ENCODE measurements at regions not wholly inside any gene's neighbourhood (a gene's known extent, or its start where the extent isn't known, plus 50 kb on each side); places are given as distances from the start of the nearest gene placed in this dataset.

- H3K9me3 ChIP-seq (ENCODE audit: control insufficient read depth, low read length, poor library complexity, severe bottlenecking), result peaks cover 3% of the 10 kb centered on the region
- Mint-ChIP-seq H3K27ac (no peak overlapping the region), H3K36me3 (ENCODE audit: low read depth) (no peaks in the 10 kb centered on the region), H3K27me3 (no peaks in the 10 kb centered on the region), H3K4me3 (no peak overlapping the region), H3K4me1 (no peaks in the 10 kb centered on the region)
- ATAC-seq (no peak), DNase-seq (no peak)
Observed at GRCh38 chr6:165186441-165187205, 122.8 kb downstream of the C6orf118 start.

GRCh38 chr6:165186041-165186440, 123.4 kb downstream of the C6orf118 start:
- H3K9me3 ChIP-seq (ENCODE audit: control insufficient read depth, low read length, poor library complexity, severe bottlenecking), result peaks cover 3% of the 10 kb centered on the region
- ATAC-seq (no peak), DNase-seq (no peak)
- Mint-ChIP-seq H3K27ac (no peak overlapping the region), H3K4me3 (no peak overlapping the region), H3K4me1 (no peaks in the 10 kb centered on the region), H3K27me3 (no peaks in the 10 kb centered on the region), H3K36me3 (ENCODE audit: low read depth) (no peaks in the 10 kb centered on the region)

GRCh38 chr6:165184192-165184979, 125.0 kb downstream of the C6orf118 start:
- Mint-ChIP-seq H3K36me3 (ENCODE audit: low read depth) (no peaks in the 10 kb centered on the region), H3K4me3 (no peak overlapping the region), H3K27me3 (no peaks in the 10 kb centered on the region), H3K4me1 (no peaks in the 10 kb centered on the region), H3K27ac (no peak overlapping the region)
- DNase-seq, result no peak
- H3K9me3 ChIP-seq (ENCODE audit: control insufficient read depth, low read length, poor library complexity, severe bottlenecking), result peaks cover 3% of the 10 kb centered on the region
- ATAC-seq, result no peak

GRCh38 chr6:165183496-165184140, 125.8 kb downstream of the C6orf118 start:
- H3K4me3 Mint-ChIP-seq, result no peak overlapping the region
- no peaks in the 10 kb centered on the region for H3K4me1 Mint-ChIP-seq
- H3K27ac Mint-ChIP-seq, result no peak overlapping the region
- H3K27me3 Mint-ChIP-seq, result no peaks in the 10 kb centered on the region
- peaks cover 3% of the 10 kb centered on the region for H3K9me3 ChIP-seq (ENCODE audit: control insufficient read depth, low read length, poor library complexity, severe bottlenecking)
- no peaks in the 10 kb centered on the region for H3K36me3 Mint-ChIP-seq (ENCODE audit: low read depth)
- DNase-seq (no peak), ATAC-seq (no peak)

- H3K36me3 Mint-ChIP-seq (ENCODE audit: low read depth), result no peaks in the 10 kb centered on the region
- no peak overlapping the region for H3K27ac Mint-ChIP-seq
- peaks cover 3% of the 10 kb centered on the region for H3K9me3 ChIP-seq (ENCODE audit: control insufficient read depth, low read length, poor library complexity, severe bottlenecking)
- DNase-seq (no peak), ATAC-seq (no peak)
- H3K27me3 Mint-ChIP-seq, result no peaks in the 10 kb centered on the region
- H3K4me1 Mint-ChIP-seq, result no peaks in the 10 kb centered on the region
- no peak overlapping the region for H3K4me3 Mint-ChIP-seq
Observed at GRCh38 chr6:165183071-165183470, 126.3 kb downstream of the C6orf118 start.

- Mint-ChIP-seq H3K27me3 (no peaks in the 10 kb centered on the region), H3K4me1 (no peaks in the 10 kb centered on the region), H3K36me3 (ENCODE audit: low read depth) (no peaks in the 10 kb centered on the region), H3K4me3 (no peak overlapping the region), H3K27ac (no peak overlapping the region)
- no peak for DNase-seq
- ATAC-seq, result no peak
- peaks cover 3% of the 10 kb centered on the region for H3K9me3 ChIP-seq (ENCODE audit: control insufficient read depth, low read length, poor library complexity, severe bottlenecking)
Observed at GRCh38 chr6:165181951-165182414, 127.4 kb downstream of the C6orf118 start.

GRCh38 chr6:165178056-165178455, 131.3 kb downstream of the C6orf118 start:
- H3K4me1 Mint-ChIP-seq, result no peaks in the 10 kb centered on the region
- no peaks in the 10 kb centered on the region for H3K27me3 Mint-ChIP-seq
- H3K9me3 ChIP-seq (ENCODE audit: control insufficient read depth, low read length, poor library complexity, severe bottlenecking), result peaks cover 2% of the 10 kb centered on the region
- no peak for ATAC-seq
- DNase-seq, result no peak
- no peak overlapping the region for H3K4me3 Mint-ChIP-seq
- no peaks in the 10 kb centered on the region for H3K36me3 Mint-ChIP-seq (ENCODE audit: low read depth)
- no peak overlapping the region for H3K27ac Mint-ChIP-seq

- Mint-ChIP-seq H3K27me3 (no peaks in the 10 kb centered on the region), H3K4me1 (no peaks in the 10 kb centered on the region), H3K27ac (no peak overlapping the region), H3K36me3 (ENCODE audit: low read depth) (no peaks in the 10 kb centered on the region), H3K4me3 (no peak overlapping the region)
- DNase-seq, result no peak
- H3K9me3 ChIP-seq (ENCODE audit: control insufficient read depth, low read length, poor library complexity, severe bottlenecking), result no peaks in the 10 kb centered on the region
- no peak for ATAC-seq
Observed at GRCh38 chr6:165173484-165173883, 135.9 kb downstream of the C6orf118 start.

GRCh38 chr6:165167861-165168260, 141.5 kb downstream of the C6orf118 start:
- Mint-ChIP-seq H3K36me3 (ENCODE audit: low read depth) (no peaks in the 10 kb centered on the region), H3K4me3 (no peak overlapping the region)
- ATAC-seq, result no peak

GRCh38 chr6:165167311-165167710, 142.1 kb downstream of the C6orf118 start:
- H3K4me1 Mint-ChIP-seq, result no peaks in the 10 kb centered on the region
- ATAC-seq, result no peak

More at GRCh38 chr6:165167861-165168260, 141.5 kb downstream of the C6orf118 start:
- DNase-seq, result no peak
- Mint-ChIP-seq H3K4me1 (no peaks in the 10 kb centered on the region), H3K27me3 (no peaks in the 10 kb centered on the region), H3K27ac (no peak overlapping the region)
- no peaks in the 10 kb centered on the region for H3K9me3 ChIP-seq (ENCODE audit: control insufficient read depth, low read length, poor library complexity, severe bottlenecking)

GRCh38 chr6:165163519-165163918, 145.9 kb downstream of the C6orf118 start:
- no peak overlapping the region for H3K27ac Mint-ChIP-seq
- no peak overlapping the region for H3K4me3 Mint-ChIP-seq
- no peaks in the 10 kb centered on the region for H3K36me3 Mint-ChIP-seq (ENCODE audit: low read depth)
- no peaks in the 10 kb centered on the region for H3K27me3 Mint-ChIP-seq
- DNase-seq, result no peak
- no peaks in the 10 kb centered on the region for H3K4me1 Mint-ChIP-seq
- peaks cover 3% of the 10 kb centered on the region for H3K9me3 ChIP-seq (ENCODE audit: control insufficient read depth, low read length, poor library complexity, severe bottlenecking)
- ATAC-seq, result no peak

More at GRCh38 chr6:165167311-165167710, 142.1 kb downstream of the C6orf118 start:
- Mint-ChIP-seq H3K36me3 (ENCODE audit: low read depth) (no peaks in the 10 kb centered on the region), H3K27me3 (no peaks in the 10 kb centered on the region), H3K4me3 (no peak overlapping the region), H3K27ac (no peak overlapping the region)
- no peak for DNase-seq
- no peaks in the 10 kb centered on the region for H3K9me3 ChIP-seq (ENCODE audit: control insufficient read depth, low read length, poor library complexity, severe bottlenecking)

GRCh38 chr6:165159460-165159859, 149.9 kb downstream of the C6orf118 start:
- Mint-ChIP-seq H3K27ac (no peak overlapping the region), H3K4me3 (no peak overlapping the region), H3K4me1 (no peaks in the 10 kb centered on the region), H3K36me3 (ENCODE audit: low read depth) (no peaks in the 10 kb centered on the region), H3K27me3 (no peaks in the 10 kb centered on the region)
- peaks cover 3% of the 10 kb centered on the region for H3K9me3 ChIP-seq (ENCODE audit: control insufficient read depth, low read length, poor library complexity, severe bottlenecking)
- no peak for ATAC-seq
- DNase-seq, result no peak

GRCh38 chr6:165146456-165146855, 162.9 kb downstream of the C6orf118 start:
- ATAC-seq (no peak), DNase-seq (no peak)
- no peaks in the 10 kb centered on the region for H3K4me1 Mint-ChIP-seq
- no peak overlapping the region for H3K4me3 Mint-ChIP-seq
- no peaks in the 10 kb centered on the region for H3K9me3 ChIP-seq (ENCODE audit: control insufficient read depth, low read length, poor library complexity, severe bottlenecking)
- H3K36me3 Mint-ChIP-seq (ENCODE audit: low read depth), result no peaks in the 10 kb centered on the region
- no peak overlapping the region for H3K27ac Mint-ChIP-seq
- no peaks in the 10 kb centered on the region for H3K27me3 Mint-ChIP-seq
